ENCODE measurements at regions not wholly inside any gene's neighbourhood (a gene's known extent, or its start where the extent isn't known, plus 50 kb on each side); places are given as distances from the start of the nearest gene placed in this dataset.

GRCh38 chr2:225170162-225170561 is 127.9 kb upstream of the DOCK10 start:
- Histone ChIP-seq H3K27ac (no peak overlapping the region), H3K4me1 (ENCODE audit: control insufficient read depth in 1 of 2, low read depth in 2 of 2) (no peaks in the 10 kb centered on the region), H3K36me3 (no peaks in the 10 kb centered on the region), H3K4me3 (no peak overlapping the region), H3K27me3 (replicated peaks; ENCODE audit: insufficient read depth) (no peaks in the 10 kb centered on the region), H3K9me3 (no peaks in the 10 kb centered on the region)
- no peak for TF ChIP-seq CTCF (IDR thresholded peaks at IDR 0.05)
- DNase-seq (ENCODE audit: low spot score) = no peak
- ATAC-seq (ENCODE audit: insufficient number of reproducible peaks, low FRiP score, low read depth) = no peak

- H3K27ac ChIP-seq = no peak overlapping the region
- H3K4me3 ChIP-seq = no peak overlapping the region
- H3K4me1 ChIP-seq (ENCODE audit: control insufficient read depth in 1 of 2, low read depth in 2 of 2) = no peaks in the 10 kb centered on the region
- no peaks in the 10 kb centered on the region for H3K36me3 ChIP-seq
- H3K9me3 ChIP-seq = no peaks in the 10 kb centered on the region
- no peak for DNase-seq (ENCODE audit: low spot score)
- TF ChIP-seq CTCF (IDR thresholded peaks at IDR 0.05) = no peak
- no peaks in the 10 kb centered on the region for H3K27me3 ChIP-seq (replicated peaks; ENCODE audit: insufficient read depth)
- ATAC-seq (ENCODE audit: insufficient number of reproducible peaks, low FRiP score, low read depth) = no peak
Measured at GRCh38 chr2:225169396-225169795, 127.1 kb upstream of the DOCK10 start.

- no peaks in the 10 kb centered on the region for H3K9me3 ChIP-seq
- no peak overlapping the region for H3K4me3 ChIP-seq
- TF ChIP-seq CTCF (IDR thresholded peaks at IDR 0.05) = no peak
- H3K27me3 ChIP-seq (replicated peaks; ENCODE audit: insufficient read depth) = no peaks in the 10 kb centered on the region
- ATAC-seq (ENCODE audit: insufficient number of reproducible peaks, low FRiP score, low read depth) = no peak
- no peak for DNase-seq (ENCODE audit: low spot score)
- no peak overlapping the region for H3K27ac ChIP-seq
- H3K4me1 ChIP-seq (ENCODE audit: control insufficient read depth in 1 of 2, low read depth in 2 of 2) = no peaks in the 10 kb centered on the region
- H3K36me3 ChIP-seq = no peaks in the 10 kb centered on the region
Measured at GRCh38 chr2:225165052-225165451, 122.8 kb upstream of the DOCK10 start.

- no peak for ATAC-seq (ENCODE audit: insufficient number of reproducible peaks, low FRiP score, low read depth)
- TF ChIP-seq CTCF (IDR thresholded peaks at IDR 0.05) = no peak
- no peak for DNase-seq (ENCODE audit: low spot score)
- Histone ChIP-seq H3K27ac (no peak overlapping the region), H3K4me1 (ENCODE audit: control insufficient read depth in 1 of 2, low read depth in 2 of 2) (no peaks in the 10 kb centered on the region), H3K36me3 (no peaks in the 10 kb centered on the region), H3K27me3 (replicated peaks; ENCODE audit: insufficient read depth) (no peaks in the 10 kb centered on the region), H3K4me3 (no peak overlapping the region), H3K9me3 (no peaks in the 10 kb centered on the region)
Measured at GRCh38 chr2:225164401-225165050, 122.3 kb upstream of the DOCK10 start.

GRCh38 chr2:225158360-225158759 is 116.1 kb upstream of the DOCK10 start:
- no peak for TF ChIP-seq CTCF (IDR thresholded peaks at IDR 0.05)
- ATAC-seq (ENCODE audit: insufficient number of reproducible peaks, low FRiP score, low read depth) = no peak
- no peak for DNase-seq (ENCODE audit: low spot score)
- Histone ChIP-seq H3K4me3 (no peak overlapping the region), H3K27me3 (replicated peaks; ENCODE audit: insufficient read depth) (no peaks in the 10 kb centered on the region), H3K27ac (no peak overlapping the region), H3K36me3 (no peaks in the 10 kb centered on the region), H3K9me3 (no peaks in the 10 kb centered on the region), H3K4me1 (ENCODE audit: control insufficient read depth in 1 of 2, low read depth in 2 of 2) (no peaks in the 10 kb centered on the region)
